Fibroblast of pulmonary artery (primary cell): ENCODE measurements at regions not wholly inside any gene's neighbourhood (a gene's known extent, or its start where the extent isn't known, plus 50 kb on each side); places are given as distances from the start of the nearest gene placed in this dataset.
"Not testable (repeated sequence)": the region's sequence is repeated elsewhere in the genome, so short reads cannot be mapped to it uniquely, and the experiment has no call there.

Experiments used
- DNase-seq: peaks from one replicate; pipeline ENCODE4 v3.0.0-alpha.2; 2010; ENCODE audit warnings: low read depth
- H3K4me3 ChIP-seq: replicated peaks from 2 replicates; pipeline ENCODE4 v1.5.1; 2011; ENCODE audit warnings: low read depth, mild to moderate bottlenecking, control low read depth, low read length, moderate library complexity
- CTCF ChIP-seq: IDR thresholded peaks from 2 replicates; pipeline ENCODE4 v1.5.1; 2011; ENCODE audit warnings: mild to moderate bottlenecking, control low read depth, low read length, inconsistent platforms; ENCODE audit errors: missing control alignments

- no peak for DNase-seq
- no peak for TF ChIP-seq CTCF
These were observed 267.2 kb upstream of the BTG1 start for GRCh38 chr12:92412856-92413255.

GRCh38 chr12:92411687-92412086 is 266.0 kb upstream of the BTG1 start:
- no peak overlapping the region for H3K4me3 ChIP-seq
- no peak for DNase-seq

More at GRCh38 chr12:92412856-92413255, 267.2 kb upstream of the BTG1 start:
- H3K4me3 ChIP-seq, result no peak overlapping the region

GRCh38 chr12:92408072-92408900 is 262.6 kb upstream of the BTG1 start:
- H3K4me3 ChIP-seq, result no peak overlapping the region
- TF ChIP-seq CTCF, result peak; percentile 60
- DNase-seq, result peak; percentile 44

More at GRCh38 chr12:92411687-92412086, 266.0 kb upstream of the BTG1 start:
- no peak for TF ChIP-seq CTCF

- H3K4me3 ChIP-seq, DNase-seq: not testable (repeated sequence)
These were observed 260.9 kb upstream of the BTG1 start for GRCh38 chr12:92406404-92407070.

GRCh38 chr12:92405801-92406251 is 260.2 kb upstream of the BTG1 start:
- DNase-seq, H3K4me3 ChIP-seq: not testable (repeated sequence)

- no peak for DNase-seq
- no peak for TF ChIP-seq CTCF
- no peak overlapping the region for H3K4me3 ChIP-seq
These were observed 259.3 kb upstream of the BTG1 start for GRCh38 chr12:92404921-92405320.

GRCh38 chr12:92404259-92404894 is 258.7 kb upstream of the BTG1 start:
- no peak for DNase-seq
- no peak for TF ChIP-seq CTCF
- no peak overlapping the region for H3K4me3 ChIP-seq
